OCI-LY3 (cell line): ENCODE measurements at regions not wholly inside any gene's neighbourhood (a gene's known extent, or its start where the extent isn't known, plus 50 kb on each side); places are given as distances from the start of the nearest gene placed in this dataset.

ENCODE experiments used
- CTCF ChIP-seq: fragments of 200-600, 300-600 bp; sonication (generic); IDR thresholded peaks from 2 replicates; pipeline ENCODE4 v1.5.1; 2014; ENCODE audit warnings: antibody characterized with exemption, low read length, low read depth
- EZH2phosphoT487 ChIP-seq: fragments of 200-600 bp; shearing (Covaris generic); IDR thresholded peaks from 2 replicates; pipeline ENCODE4 v1.6.1; 2018; ENCODE audit warnings: antibody characterized with exemption, mixed run types, low read depth

- TF ChIP-seq CTCF (no peak), EZH2phosphoT487 (no peak)
Observed at GRCh38 chr2:75833386-75833785, 122.7 kb upstream of the GCFC2 start.
